ENCODE measurements at regions not wholly inside any gene's neighbourhood (a gene's known extent, or its start where the extent isn't known, plus 50 kb on each side); places are given as distances from the start of the nearest gene placed in this dataset.

GRCh38 chr4:133981327-133981726 lies 220.3 kb downstream of the PABPC4L start:
- TF ChIP-seq POLR2A (IDR thresholded peaks at IDR 0.05), result no peak
- TF ChIP-seq CTCF (IDR thresholded peaks at IDR 0.05), result no peak

Data from uterus (tissue), 2 donors.